Fibroblast of lung (primary cell): ENCODE measurements at regions not wholly inside any gene's neighbourhood (a gene's known extent, or its start where the extent isn't known, plus 50 kb on each side); places are given as distances from the start of the nearest gene placed in this dataset.

ENCODE experiments used
- DNase-seq, 2 donors: peaks; one replicate each; pipeline versions ENCODE4 v3.0.0 to v3.0.0-alpha.2; 2010; ENCODE audit warnings: low read depth in 2 of 2
- H2AFZ ChIP-seq: 2 replicates; pipeline ENCODE4 v1.5.1; 2012; ENCODE audit warnings: low read length, control low read depth, inconsistent platforms
- H3K27ac ChIP-seq: 2 replicates; pipeline ENCODE4 v1.5.1; 2011; ENCODE audit warnings: low read length, control low read depth; ENCODE audit not compliant: insufficient read depth
- H3K27me3 ChIP-seq: 2 replicates; pipeline ENCODE4 v1.5.1; 2011; ENCODE audit warnings: mild to moderate bottlenecking, low read length; ENCODE audit not compliant: control insufficient read depth, insufficient read depth
- H3K36me3 ChIP-seq: 2 replicates; pipeline ENCODE4 v1.5.1; 2011; ENCODE audit warnings: low read length; ENCODE audit not compliant: control insufficient read depth, insufficient read depth
- H3K4me1 ChIP-seq: 2 replicates; pipeline ENCODE4 v1.5.1; 2011; ENCODE audit warnings: low read length; ENCODE audit not compliant: control insufficient read depth, insufficient read depth; ENCODE audit errors: extremely low read depth
- H3K4me2 ChIP-seq: 2 replicates; pipeline ENCODE4 v1.5.1; 2011; ENCODE audit warnings: low read length, control low read depth; ENCODE audit not compliant: insufficient read depth; ENCODE audit errors: extremely low read depth
- H3K4me3 ChIP-seq, 4 experiments: fragments of 200-600 bp in 1 of 4; sonication (generic) in 1 of 4; replicated peaks in 1 of 4; 2 replicates each; pipeline ENCODE4 v1.5.1; 2011 to 2016; ENCODE audit warnings: low read length in 4 of 4, low read depth in 3 of 4, mild to moderate bottlenecking in 3 of 4, control low read depth in 2 of 4, inconsistent platforms in 1 of 4, mixed read lengths in 1 of 4; ENCODE audit not compliant: insufficient read depth in 1 of 4; ENCODE audit errors: control extremely low read depth in 1 of 4
- H3K79me2 ChIP-seq: 2 replicates; pipeline ENCODE4 v1.5.1; 2012; ENCODE audit warnings: mild to moderate bottlenecking, low read length, inconsistent platforms; ENCODE audit not compliant: control insufficient read depth, insufficient read depth
- H3K9ac ChIP-seq: 2 replicates; pipeline ENCODE4 v1.5.1; 2011; ENCODE audit warnings: mild to moderate bottlenecking, low read length, control low read depth; ENCODE audit not compliant: insufficient read depth
- H3K9me3 ChIP-seq: 2 replicates; pipeline ENCODE4 v1.5.1; 2012; ENCODE audit warnings: low read depth, low read length; ENCODE audit not compliant: control insufficient read depth, insufficient read depth
- H4K20me1 ChIP-seq: 2 replicates; pipeline ENCODE4 v1.5.1; 2011; ENCODE audit warnings: low read length; ENCODE audit not compliant: control insufficient read depth, insufficient read depth; ENCODE audit errors: extremely low read depth
- EZH2 ChIP-seq: IDR thresholded peaks from 2 replicates; pipeline ENCODE4 v1.5.1; 2012; ENCODE audit warnings: low read length, control low read depth, mild to moderate bottlenecking; ENCODE audit errors: missing control alignments
- TF ChIP-seq, protein P1 (sequence below), 2 donors: IDR thresholded peaks in 1 of 2; conservative IDR thresholded peaks in 1 of 2; 1 replicate in 1 of 2; 2 replicates in 1 of 2; pipeline ENCODE4 v1.5.1; 2011 to 2012; ENCODE audit warnings: low read length in 2 of 2, control low read depth in 1 of 2, inconsistent platforms in 1 of 2, low read depth in 1 of 2, mild to moderate bottlenecking in 1 of 2

DNA sequence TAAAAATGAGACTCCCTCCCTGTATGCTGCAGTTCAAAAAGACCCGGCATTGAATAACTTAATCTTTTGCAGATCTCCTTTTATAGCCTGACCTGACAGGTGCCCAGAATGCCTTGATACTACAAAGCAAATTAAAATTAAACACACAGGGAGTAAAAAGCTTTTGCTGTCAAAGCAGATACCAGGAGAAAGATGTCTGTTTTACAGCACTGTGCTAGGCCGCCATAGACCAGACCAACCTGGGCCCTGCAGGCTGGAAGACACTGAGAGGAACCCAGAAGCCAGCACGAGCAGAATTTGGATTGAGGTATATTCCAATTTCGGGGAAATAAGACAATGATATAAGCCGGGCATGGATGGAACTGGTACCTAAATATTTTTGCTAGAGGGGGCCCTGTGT is 602.8 kb upstream of the SOX11 start:
- TF ChIP-seq EZH2, result no peak
- TF ChIP-seq, protein P1, sequence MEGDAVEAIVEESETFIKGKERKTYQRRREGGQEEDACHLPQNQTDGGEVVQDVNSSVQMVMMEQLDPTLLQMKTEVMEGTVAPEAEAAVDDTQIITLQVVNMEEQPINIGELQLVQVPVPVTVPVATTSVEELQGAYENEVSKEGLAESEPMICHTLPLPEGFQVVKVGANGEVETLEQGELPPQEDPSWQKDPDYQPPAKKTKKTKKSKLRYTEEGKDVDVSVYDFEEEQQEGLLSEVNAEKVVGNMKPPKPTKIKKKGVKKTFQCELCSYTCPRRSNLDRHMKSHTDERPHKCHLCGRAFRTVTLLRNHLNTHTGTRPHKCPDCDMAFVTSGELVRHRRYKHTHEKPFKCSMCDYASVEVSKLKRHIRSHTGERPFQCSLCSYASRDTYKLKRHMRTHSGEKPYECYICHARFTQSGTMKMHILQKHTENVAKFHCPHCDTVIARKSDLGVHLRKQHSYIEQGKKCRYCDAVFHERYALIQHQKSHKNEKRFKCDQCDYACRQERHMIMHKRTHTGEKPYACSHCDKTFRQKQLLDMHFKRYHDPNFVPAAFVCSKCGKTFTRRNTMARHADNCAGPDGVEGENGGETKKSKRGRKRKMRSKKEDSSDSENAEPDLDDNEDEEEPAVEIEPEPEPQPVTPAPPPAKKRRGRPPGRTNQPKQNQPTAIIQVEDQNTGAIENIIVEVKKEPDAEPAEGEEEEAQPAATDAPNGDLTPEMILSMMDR (conservative IDR thresholded peaks at IDR 0.05 in 1 of 2, IDR thresholded peaks at IDR 0.05 in 1 of 2; ENCODE audit: low read depth in 1 of 2, low read length in 2 of 2), result no peak
- Histone ChIP-seq H2AFZ (no peak overlapping the region), H3K27ac (no peak overlapping the region), H3K4me2 (no peak overlapping the region), H3K4me3 (no peak overlapping the region), H3K9me3 (no peaks in the 10 kb centered on the region), H3K36me3 (no peaks in the 10 kb centered on the region), H3K27me3 (no peaks in the 10 kb centered on the region), H3K79me2 (no peaks in the 10 kb centered on the region), H3K4me1 (no peaks in the 10 kb centered on the region), H4K20me1 (no peaks in the 10 kb centered on the region), H3K9ac (no peak overlapping the region)
- DNase-seq, result no peak

DNA sequence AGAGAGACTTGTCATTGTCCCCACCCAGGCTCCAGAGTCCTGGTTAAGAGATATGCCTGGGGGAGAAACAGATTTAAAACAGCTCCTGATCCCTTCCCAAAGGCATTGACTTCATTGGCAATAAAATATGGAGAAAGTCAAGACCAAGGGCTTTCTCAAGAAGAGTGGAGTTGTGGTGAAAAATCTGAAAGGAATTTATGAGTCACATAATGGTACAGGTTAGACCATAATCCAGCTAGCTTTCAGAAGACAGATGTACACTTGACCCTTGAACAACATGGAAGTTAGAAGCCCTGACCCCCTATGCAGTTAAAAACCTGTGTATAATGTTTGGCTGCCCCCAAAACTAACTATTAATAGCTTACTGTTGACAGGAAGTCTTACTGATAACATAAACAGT is 599.1 kb upstream of the SOX11 start:
- no peaks in the 10 kb centered on the region for H3K4me1 ChIP-seq
- no peak overlapping the region for H2AFZ ChIP-seq
- H3K9ac ChIP-seq, result no peak overlapping the region
- H3K27me3 ChIP-seq, result no peaks in the 10 kb centered on the region
- no peak for DNase-seq
- H3K79me2 ChIP-seq, result no peaks in the 10 kb centered on the region
- H3K4me2 ChIP-seq, result no peak overlapping the region
- no peaks in the 10 kb centered on the region for H3K36me3 ChIP-seq
- no peak overlapping the region for H3K4me3 ChIP-seq
- no peak overlapping the region for H3K27ac ChIP-seq
- no peaks in the 10 kb centered on the region for H4K20me1 ChIP-seq
- no peak for TF ChIP-seq EZH2
- TF ChIP-seq, protein P1 (conservative IDR thresholded peaks at IDR 0.05 in 1 of 2, IDR thresholded peaks at IDR 0.05 in 1 of 2; ENCODE audit: low read depth in 1 of 2, low read length in 2 of 2), result no peak
- no peaks in the 10 kb centered on the region for H3K9me3 ChIP-seq

DNA sequence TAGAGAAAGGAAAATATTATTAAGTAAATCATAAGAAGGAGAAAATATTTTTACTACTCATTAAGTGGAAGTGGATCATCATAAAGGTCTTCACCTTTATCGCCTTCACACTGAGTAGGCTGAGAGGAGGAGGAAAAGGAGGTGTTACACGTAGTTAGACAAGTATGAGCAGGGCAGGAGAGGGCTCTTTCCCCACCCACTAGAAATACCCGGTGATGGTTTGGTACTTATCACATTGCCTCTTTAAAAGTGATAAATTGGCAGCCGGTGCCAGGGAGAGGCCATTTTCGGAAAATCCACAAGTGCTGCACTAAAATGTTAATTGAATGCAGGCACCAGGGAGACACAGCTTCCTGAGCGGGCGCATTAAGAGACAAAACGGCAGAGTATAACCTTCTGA is 598.7 kb upstream of the SOX11 start:
- no peak overlapping the region for H2AFZ ChIP-seq
- no peak for DNase-seq

More for the DNA sequence above, 598.7 kb upstream of the SOX11 start:
- no peak overlapping the region for H3K4me3 ChIP-seq
- H3K36me3 ChIP-seq, result no peaks in the 10 kb centered on the region
- no peak overlapping the region for H3K9ac ChIP-seq
- no peaks in the 10 kb centered on the region for H3K9me3 ChIP-seq
- no peaks in the 10 kb centered on the region for H3K79me2 ChIP-seq
- H3K27me3 ChIP-seq, result no peaks in the 10 kb centered on the region
- H3K4me1 ChIP-seq, result no peaks in the 10 kb centered on the region
- no peak overlapping the region for H3K27ac ChIP-seq
- no peaks in the 10 kb centered on the region for H4K20me1 ChIP-seq
- TF ChIP-seq, protein P1 (conservative IDR thresholded peaks at IDR 0.05 in 1 of 2, IDR thresholded peaks at IDR 0.05 in 1 of 2; ENCODE audit: low read depth in 1 of 2, low read length in 2 of 2), result no peak
- TF ChIP-seq EZH2, result no peak
- no peak overlapping the region for H3K4me2 ChIP-seq
